ENCODE measurements at regions not wholly inside any gene's neighbourhood (a gene's known extent, or its start where the extent isn't known, plus 50 kb on each side); places are given as distances from the start of the nearest gene placed in this dataset.
A peak's percentile ranks its signal among the peaks of the same experiment; 100 is the strongest.

DNA sequence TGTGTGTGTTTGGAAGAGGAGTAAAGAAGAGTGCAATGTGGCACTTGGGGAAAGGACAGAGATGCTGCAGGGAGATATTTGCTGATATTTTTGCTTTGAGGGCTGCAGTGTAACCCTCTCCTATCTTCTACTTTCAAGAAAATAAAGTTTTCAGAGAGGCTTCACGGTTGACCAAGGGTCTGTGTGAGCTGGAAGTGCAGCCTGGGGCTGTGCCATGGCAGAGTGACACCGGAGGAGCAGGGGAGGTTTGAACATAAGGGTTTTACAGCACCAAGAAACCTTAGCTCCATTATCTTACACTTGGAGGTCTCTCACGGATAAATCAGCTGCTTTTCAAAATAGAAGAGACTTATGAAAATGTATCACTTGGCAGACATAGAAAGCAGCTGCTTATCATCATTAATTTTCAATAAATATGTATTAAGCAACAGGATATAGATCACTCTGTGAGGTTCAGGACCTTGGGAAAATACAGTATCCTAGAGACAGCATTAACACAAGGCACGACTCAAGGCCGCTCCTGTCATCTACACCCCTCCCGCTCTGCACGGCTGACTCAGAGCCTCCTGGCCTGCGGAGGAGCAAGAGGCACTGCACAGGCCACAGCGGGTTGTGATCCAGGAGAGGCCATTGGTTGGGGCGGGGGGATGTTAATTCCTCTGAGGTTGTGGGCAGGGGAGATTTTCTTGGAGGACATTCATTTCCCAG is 127.8 kb downstream of the COPS8 start:
- peaks cover 24% of the 10 kb centered on the region for H3K4me1 ChIP-seq
- H3K27ac ChIP-seq (replicated peaks): peak overlapping the region; percentile 43
- TF ChIP-seq, protein P1, sequence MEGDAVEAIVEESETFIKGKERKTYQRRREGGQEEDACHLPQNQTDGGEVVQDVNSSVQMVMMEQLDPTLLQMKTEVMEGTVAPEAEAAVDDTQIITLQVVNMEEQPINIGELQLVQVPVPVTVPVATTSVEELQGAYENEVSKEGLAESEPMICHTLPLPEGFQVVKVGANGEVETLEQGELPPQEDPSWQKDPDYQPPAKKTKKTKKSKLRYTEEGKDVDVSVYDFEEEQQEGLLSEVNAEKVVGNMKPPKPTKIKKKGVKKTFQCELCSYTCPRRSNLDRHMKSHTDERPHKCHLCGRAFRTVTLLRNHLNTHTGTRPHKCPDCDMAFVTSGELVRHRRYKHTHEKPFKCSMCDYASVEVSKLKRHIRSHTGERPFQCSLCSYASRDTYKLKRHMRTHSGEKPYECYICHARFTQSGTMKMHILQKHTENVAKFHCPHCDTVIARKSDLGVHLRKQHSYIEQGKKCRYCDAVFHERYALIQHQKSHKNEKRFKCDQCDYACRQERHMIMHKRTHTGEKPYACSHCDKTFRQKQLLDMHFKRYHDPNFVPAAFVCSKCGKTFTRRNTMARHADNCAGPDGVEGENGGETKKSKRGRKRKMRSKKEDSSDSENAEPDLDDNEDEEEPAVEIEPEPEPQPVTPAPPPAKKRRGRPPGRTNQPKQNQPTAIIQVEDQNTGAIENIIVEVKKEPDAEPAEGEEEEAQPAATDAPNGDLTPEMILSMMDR (IDR thresholded peaks at IDR 0.05; ENCODE audit: borderline replicate concordance): no peak
- intact Hi-C loops (cut with micrococcal nuclease): no loop called here
- no peaks in the 10 kb centered on the region for H3K27me3 ChIP-seq (ENCODE audit: low read depth)
- H3K9me3 ChIP-seq (replicated peaks): no peaks in the 10 kb centered on the region
- no peak overlapping the region for H3K4me3 ChIP-seq
- peak; percentile 58 for DNase-seq
- H3K36me3 ChIP-seq: no peaks in the 10 kb centered on the region

DNA sequence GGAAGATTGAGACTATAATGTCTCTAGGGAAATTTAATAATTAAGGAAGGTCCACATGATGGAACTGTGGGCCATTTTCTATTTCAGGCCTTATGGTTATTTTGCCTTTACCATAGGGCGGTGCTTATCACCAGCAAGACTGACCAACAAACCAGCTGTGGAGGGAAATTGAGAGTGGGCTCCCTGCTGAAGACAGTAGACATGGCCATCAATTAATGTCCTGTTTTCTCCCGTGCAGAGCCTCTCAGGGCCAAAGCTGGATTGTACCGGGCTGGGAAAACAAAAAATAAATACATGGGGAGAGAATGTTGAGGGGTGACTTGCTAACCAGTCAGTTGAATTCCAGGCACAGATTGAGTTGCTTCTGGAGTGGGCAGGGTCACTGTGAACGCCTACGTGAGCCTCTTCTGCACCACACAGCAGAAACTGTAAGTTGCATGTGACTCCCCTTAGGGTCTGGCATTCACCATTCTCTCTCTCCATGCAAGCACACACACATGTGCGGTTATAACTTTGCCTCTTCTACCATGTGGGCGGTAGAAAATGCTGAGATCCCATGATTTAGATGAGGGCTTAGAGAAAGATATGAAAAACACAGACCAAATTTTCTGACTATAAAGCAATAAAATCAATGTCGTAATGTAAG is 128.5 kb downstream of the COPS8 start:
- TF ChIP-seq, protein P1 (IDR thresholded peaks at IDR 0.05; ENCODE audit: borderline replicate concordance): no peak
- no peaks in the 10 kb centered on the region for H3K27me3 ChIP-seq (ENCODE audit: low read depth)
- no peaks in the 10 kb centered on the region for H3K36me3 ChIP-seq
- H3K4me1 ChIP-seq: peaks cover 17% of the 10 kb centered on the region
- H3K27ac ChIP-seq (replicated peaks): peak overlapping the region; percentile 43
- intact Hi-C loops (cut with micrococcal nuclease): no loop called here
- no peak for DNase-seq
- H3K4me3 ChIP-seq: no peak overlapping the region
- no peaks in the 10 kb centered on the region for H3K9me3 ChIP-seq (replicated peaks)

DNA sequence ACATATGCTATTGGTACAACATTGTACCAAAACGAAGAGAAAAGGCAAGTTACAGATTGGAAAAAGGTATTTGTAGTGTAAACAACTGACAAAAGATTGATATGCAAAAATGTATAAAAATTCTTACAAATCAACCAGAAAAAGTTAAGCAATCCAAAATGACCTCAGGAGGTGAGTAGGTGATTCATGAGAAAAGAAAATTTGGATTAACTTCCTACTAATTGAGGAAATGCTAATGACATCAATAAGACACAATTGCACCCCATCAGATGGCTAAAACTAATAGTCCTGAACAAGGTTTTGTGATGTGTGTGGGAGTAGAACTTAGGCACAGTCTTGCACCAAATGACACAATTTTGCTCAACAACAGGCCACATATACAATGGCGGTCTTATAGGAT is 129.3 kb downstream of the COPS8 start:
- Histone ChIP-seq H3K4me1 (peaks cover 9% of the 10 kb centered on the region), H3K4me3 (no peak overlapping the region), H3K27ac (replicated peaks) (no peak overlapping the region), H3K27me3 (ENCODE audit: low read depth) (no peaks in the 10 kb centered on the region), H3K9me3 (replicated peaks) (no peaks in the 10 kb centered on the region), H3K36me3 (no peaks in the 10 kb centered on the region)
- TF ChIP-seq, protein P1 (IDR thresholded peaks at IDR 0.05; ENCODE audit: borderline replicate concordance): no peak
- no peak for DNase-seq
- intact Hi-C loops (cut with micrococcal nuclease): no loop called here

DNA sequence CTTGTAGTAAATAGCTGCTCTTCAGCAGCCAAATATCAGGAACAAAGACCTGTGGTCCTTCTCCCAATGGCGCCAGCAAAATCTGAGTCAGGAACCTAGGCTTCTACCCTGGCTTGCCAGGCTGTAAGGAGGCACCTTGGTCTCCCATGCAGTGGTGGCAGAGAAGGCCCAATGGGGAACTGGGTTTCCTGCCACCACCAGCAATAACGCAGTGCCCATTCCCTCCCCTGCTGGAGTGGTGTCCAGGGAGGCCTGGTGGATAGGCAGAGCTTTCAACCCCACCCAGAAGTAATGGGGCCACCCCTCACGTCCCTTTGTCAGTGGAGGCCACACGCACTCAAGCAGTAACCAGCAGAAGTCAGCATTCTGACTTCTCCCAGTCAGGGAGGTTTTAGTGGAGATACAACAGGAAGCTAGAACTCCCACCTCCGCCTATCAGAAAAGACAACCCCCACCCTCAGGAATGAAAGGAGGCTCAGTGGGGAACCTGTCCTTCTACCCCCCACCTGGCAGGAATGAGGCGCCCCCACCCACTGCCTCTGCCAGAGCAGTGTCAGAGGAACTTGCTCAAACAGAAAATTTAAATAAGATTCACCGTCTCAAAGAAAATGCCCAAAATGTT is 132.4 kb downstream of the COPS8 start:
- intact Hi-C loops (cut with micrococcal nuclease): no loop called here
- Histone ChIP-seq H3K4me1 (peaks cover 6% of the 10 kb centered on the region), H3K27me3 (ENCODE audit: low read depth) (no peaks in the 10 kb centered on the region), H3K36me3 (no peaks in the 10 kb centered on the region), H3K27ac (replicated peaks) (peak overlapping the region; percentile 31), H3K9me3 (replicated peaks) (no peaks in the 10 kb centered on the region), H3K4me3 (no peak overlapping the region)
- TF ChIP-seq, protein P1 (IDR thresholded peaks at IDR 0.05; ENCODE audit: borderline replicate concordance): no peak
- DNase-seq: no peak

DNA sequence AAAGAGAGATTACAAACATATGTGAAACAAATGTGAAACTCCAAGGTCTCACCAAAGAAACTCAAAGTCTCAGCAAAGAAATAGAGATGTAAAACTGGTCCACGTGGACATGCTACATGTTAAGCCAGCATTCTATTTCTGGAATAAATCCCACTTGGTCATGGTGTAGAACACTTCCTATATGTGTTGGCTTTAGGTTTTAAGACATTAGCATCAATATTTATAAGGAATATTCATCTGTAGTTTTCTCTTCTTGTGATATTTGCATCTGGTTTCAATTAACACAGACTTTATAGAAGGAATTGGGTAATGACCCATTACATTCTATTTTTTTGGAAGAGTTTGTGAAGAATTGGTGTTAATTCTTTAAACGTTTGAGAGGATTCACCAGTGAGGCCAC is 133.1 kb downstream of the COPS8 start:
- H3K36me3 ChIP-seq: no peaks in the 10 kb centered on the region
- no peaks in the 10 kb centered on the region for H3K9me3 ChIP-seq (replicated peaks)
- DNase-seq: no peak
- peak overlapping the region; percentile 78 for H3K27ac ChIP-seq (replicated peaks)
- TF ChIP-seq, protein P1 (IDR thresholded peaks at IDR 0.05; ENCODE audit: borderline replicate concordance): no peak
- no peaks in the 10 kb centered on the region for H3K27me3 ChIP-seq (ENCODE audit: low read depth)
- no peak overlapping the region for H3K4me3 ChIP-seq
- H3K4me1 ChIP-seq: peaks cover 13% of the 10 kb centered on the region
- intact Hi-C loops (cut with micrococcal nuclease): no loop called here

Data from left ventricle myocardium inferior (tissue), 1 donor.